WTC11 (cell line): ENCODE measurements at regions not wholly inside any gene's neighbourhood (a gene's known extent, or its start where the extent isn't known, plus 50 kb on each side); places are given as distances from the start of the nearest gene placed in this dataset.

Source experiments
- ATAC-seq: fragments of 200-7000 bp; cut with Tn5 transposase; 2 replicates; pipeline ENCODE4 v1.10.0; 2021; ENCODE audit warnings: mild to moderate bottlenecking, moderate library complexity
- CTCF ChIA-PET: fragments of 300-600 bp; sonication (Branson Sonifier 250); formaldehyde crosslinking; loops from one replicate; lab custom pipeline; 2021; ENCODE audit warnings: antibody characterized with exemption; lab: Charles Lee
- POLR2A ChIA-PET: fragments of 350-600 bp; sonication (Branson Sonifier 250); formaldehyde crosslinking; loops from one replicate; lab custom pipeline; 2021; ENCODE audit warnings: antibody characterized with exemption; lab: Charles Lee
- DNase-seq: peaks from one replicate; pipeline ENCODE4 v3.0.0; 2021; ENCODE audit warnings: low spot score
- H3K27ac Mint-ChIP-seq: 2 replicates; pipeline ENCODE4 v1.8.0; 2021; ENCODE audit warnings: mixed read lengths
- H3K27me3 Mint-ChIP-seq: 2 replicates; pipeline ENCODE4 v1.8.0; 2021; ENCODE audit warnings: low read depth, mild to moderate bottlenecking, moderate library complexity, mixed read lengths
- H3K36me3 Mint-ChIP-seq: 2 replicates; pipeline ENCODE4 v1.8.0; 2021; ENCODE audit warnings: mixed read lengths
- H3K4me1 Mint-ChIP-seq: 2 replicates; pipeline ENCODE4 v1.8.0; 2022; ENCODE audit warnings: mixed read lengths
- H3K4me3 Mint-ChIP-seq: 2 replicates; pipeline ENCODE4 v1.8.0; 2021; ENCODE audit warnings: mild to moderate bottlenecking, moderate library complexity, mixed read lengths
- H3K9me3 Mint-ChIP-seq: 2 replicates; pipeline ENCODE4 v1.8.0; 2021; ENCODE audit warnings: mixed read lengths
- CREB1 ChIP-seq: sonication (generic); formaldehyde crosslinking; IDR thresholded peaks from 2 replicates; pipeline ENCODE4 v1.8.0; 2023; ENCODE audit warnings: mild to moderate bottlenecking, missing genetic modification reagents
- ELF4 ChIP-seq: sonication (generic); formaldehyde crosslinking; IDR thresholded peaks from 2 replicates; pipeline ENCODE4 v1.8.1; 2022; ENCODE audit warnings: low read depth, mild to moderate bottlenecking, moderate library complexity, missing genetic modification reagents
- GRHL2 ChIP-seq: fragments of 250-450 bp; sonication (Bioruptor Pico); IDR thresholded peaks from 2 replicates; pipeline ENCODE4 v1.8.0; 2022; ENCODE audit warnings: mild to moderate bottlenecking, moderate library complexity; ENCODE audit not compliant: insufficient replicate concordance, severe bottlenecking
- GTF2I ChIP-seq: fragments of 250-450 bp; sonication (Bioruptor Pico); conservative IDR thresholded peaks from 2 replicates; pipeline ENCODE4 v1.4.0; 2021; ENCODE audit warnings: mild to moderate bottlenecking
- HMGA2 ChIP-seq: fragments of 250-450 bp; sonication (Bioruptor Pico); IDR thresholded peaks from 2 replicates; pipeline ENCODE4 v1.4.0; 2021; ENCODE audit warnings: mild to moderate bottlenecking, moderate library complexity
- MAX ChIP-seq: sonication (generic); formaldehyde crosslinking; IDR thresholded peaks from 2 replicates; pipeline ENCODE4 v1.8.0; 2022; ENCODE audit warnings: mild to moderate bottlenecking, missing genetic modification reagents
- MYBL2 ChIP-seq: sonication (generic); formaldehyde crosslinking; IDR thresholded peaks from 2 replicates; pipeline ENCODE4 v1.8.1; 2023; ENCODE audit warnings: mild to moderate bottlenecking, moderate library complexity, missing genetic modification reagents
- NFYB ChIP-seq: sonication (generic); formaldehyde crosslinking; conservative IDR thresholded peaks from 2 replicates; pipeline ENCODE4 v1.8.0; 2022; ENCODE audit warnings: low read depth, missing genetic modification reagents
- NR2C2 ChIP-seq: sonication (generic); formaldehyde crosslinking; IDR thresholded peaks from 2 replicates; pipeline ENCODE4 v1.8.0; 2022; ENCODE audit warnings: mild to moderate bottlenecking, missing genetic modification reagents
- OVOL2 ChIP-seq: fragments of 250-450 bp; sonication (Bioruptor Pico); IDR thresholded peaks from 2 replicates; pipeline ENCODE4 v1.9.0; 2021; ENCODE audit warnings: mild to moderate bottlenecking, borderline replicate concordance
- TCF7 ChIP-seq: sonication (generic); formaldehyde crosslinking; IDR thresholded peaks from 2 replicates; pipeline ENCODE4 v1.8.0; 2022; ENCODE audit warnings: mild to moderate bottlenecking, low read depth, missing genetic modification reagents, moderate library complexity
- TEAD1 ChIP-seq: sonication (generic); formaldehyde crosslinking; IDR thresholded peaks from 2 replicates; pipeline ENCODE4 v1.8.0; 2022; ENCODE audit warnings: mild to moderate bottlenecking, missing genetic modification reagents
- ZBTB43 ChIP-seq: sonication (generic); formaldehyde crosslinking; IDR thresholded peaks from 2 replicates; pipeline ENCODE4 v1.8.1; 2023; ENCODE audit warnings: mild to moderate bottlenecking, missing genetic modification reagents
- ZNF219 ChIP-seq: sonication (generic); formaldehyde crosslinking; IDR thresholded peaks from 2 replicates; pipeline ENCODE4 v1.8.0; 2023; ENCODE audit warnings: missing genetic modification reagents, mild to moderate bottlenecking, borderline replicate concordance
- ZNF232 ChIP-seq: sonication (generic); formaldehyde crosslinking; IDR thresholded peaks from 2 replicates; pipeline ENCODE4 v1.8.0; 2022; ENCODE audit warnings: mild to moderate bottlenecking, missing genetic modification reagents
- TF ChIP-seq, protein P1 (sequence below): sonication (generic); formaldehyde crosslinking; IDR thresholded peaks from 2 replicates; pipeline ENCODE4 v1.8.1; 2022; ENCODE audit warnings: mild to moderate bottlenecking, missing genetic modification reagents, moderate library complexity, borderline replicate concordance
- TF ChIP-seq, protein P2 (sequence below): sonication (generic); formaldehyde crosslinking; IDR thresholded peaks from 2 replicates; pipeline ENCODE4 v1.8.1; 2023; ENCODE audit warnings: mild to moderate bottlenecking, missing genetic modification reagents, borderline replicate concordance
- TF ChIP-seq, protein P3 (sequence below): sonication (generic); formaldehyde crosslinking; IDR thresholded peaks from 2 replicates; pipeline ENCODE4 v1.8.0; 2022; ENCODE audit warnings: missing genetic modification reagents
- TF ChIP-seq, protein P4 (sequence below): sonication (generic); formaldehyde crosslinking; IDR thresholded peaks from 2 replicates; pipeline ENCODE4 v1.8.1; 2022; ENCODE audit warnings: low read depth, mild to moderate bottlenecking, moderate library complexity, missing genetic modification reagents, borderline replicate concordance
- TF ChIP-seq, protein P5 (sequence below): sonication (generic); formaldehyde crosslinking; IDR thresholded peaks from 2 replicates; pipeline ENCODE4 v1.8.1; 2023; ENCODE audit warnings: mild to moderate bottlenecking, missing genetic modification reagents
- TF ChIP-seq, protein P6 (sequence below): sonication (generic); formaldehyde crosslinking; IDR thresholded peaks from 2 replicates; pipeline ENCODE4 v1.8.1; 2023; ENCODE audit warnings: mild to moderate bottlenecking, moderate library complexity, missing genetic modification reagents

DNA sequence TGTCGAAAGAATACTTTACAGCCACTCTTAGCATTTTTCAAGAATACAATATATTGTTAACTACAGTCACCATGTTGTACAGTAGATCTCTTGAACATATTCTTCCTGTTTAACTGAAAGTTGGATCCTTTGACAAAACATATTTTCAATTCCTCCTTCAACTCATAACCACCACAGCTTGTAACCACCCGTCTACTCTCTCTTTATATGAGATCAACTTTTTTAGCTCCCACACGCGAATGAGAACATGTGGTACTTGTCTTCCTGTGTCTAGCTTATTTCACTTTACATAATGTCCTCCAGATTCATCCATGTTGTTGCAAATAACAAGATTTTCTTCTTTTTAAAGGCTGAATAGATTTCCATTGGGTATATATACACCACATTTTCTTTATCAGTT, 338.3 kb upstream of the IGFBP7 start (continued):
- TF ChIP-seq, protein P1, sequence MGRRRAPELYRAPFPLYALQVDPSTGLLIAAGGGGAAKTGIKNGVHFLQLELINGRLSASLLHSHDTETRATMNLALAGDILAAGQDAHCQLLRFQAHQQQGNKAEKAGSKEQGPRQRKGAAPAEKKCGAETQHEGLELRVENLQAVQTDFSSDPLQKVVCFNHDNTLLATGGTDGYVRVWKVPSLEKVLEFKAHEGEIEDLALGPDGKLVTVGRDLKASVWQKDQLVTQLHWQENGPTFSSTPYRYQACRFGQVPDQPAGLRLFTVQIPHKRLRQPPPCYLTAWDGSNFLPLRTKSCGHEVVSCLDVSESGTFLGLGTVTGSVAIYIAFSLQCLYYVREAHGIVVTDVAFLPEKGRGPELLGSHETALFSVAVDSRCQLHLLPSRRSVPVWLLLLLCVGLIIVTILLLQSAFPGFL (CRISPR knock-in tag): no peak

GRCh38 chr4:57446266-57446665, 336.1 kb upstream of the IGFBP7 start:
- CTCF ChIA-PET: no interaction called here
- H3K36me3 Mint-ChIP-seq: peaks cover 3% of the 10 kb centered on the region; the same call in 1 of the 2 replicates

More at GRCh38 chr4:57446266-57446665, 336.1 kb upstream of the IGFBP7 start:
- DNase-seq (no peak), ATAC-seq (no peak)
- Mint-ChIP-seq H3K4me1 (peaks cover 2% of the 10 kb centered on the region; the same call in 1 of the 2 replicates), H3K9me3 (peaks cover 20% of the 10 kb centered on the region), H3K27ac (no peak overlapping the region), H3K4me3 (no peak overlapping the region), H3K27me3 (no peaks in the 10 kb centered on the region)
- POLR2A ChIA-PET: no interaction called here
- no peak for TF ChIP-seq GRHL2
- TF ChIP-seq, protein P2, sequence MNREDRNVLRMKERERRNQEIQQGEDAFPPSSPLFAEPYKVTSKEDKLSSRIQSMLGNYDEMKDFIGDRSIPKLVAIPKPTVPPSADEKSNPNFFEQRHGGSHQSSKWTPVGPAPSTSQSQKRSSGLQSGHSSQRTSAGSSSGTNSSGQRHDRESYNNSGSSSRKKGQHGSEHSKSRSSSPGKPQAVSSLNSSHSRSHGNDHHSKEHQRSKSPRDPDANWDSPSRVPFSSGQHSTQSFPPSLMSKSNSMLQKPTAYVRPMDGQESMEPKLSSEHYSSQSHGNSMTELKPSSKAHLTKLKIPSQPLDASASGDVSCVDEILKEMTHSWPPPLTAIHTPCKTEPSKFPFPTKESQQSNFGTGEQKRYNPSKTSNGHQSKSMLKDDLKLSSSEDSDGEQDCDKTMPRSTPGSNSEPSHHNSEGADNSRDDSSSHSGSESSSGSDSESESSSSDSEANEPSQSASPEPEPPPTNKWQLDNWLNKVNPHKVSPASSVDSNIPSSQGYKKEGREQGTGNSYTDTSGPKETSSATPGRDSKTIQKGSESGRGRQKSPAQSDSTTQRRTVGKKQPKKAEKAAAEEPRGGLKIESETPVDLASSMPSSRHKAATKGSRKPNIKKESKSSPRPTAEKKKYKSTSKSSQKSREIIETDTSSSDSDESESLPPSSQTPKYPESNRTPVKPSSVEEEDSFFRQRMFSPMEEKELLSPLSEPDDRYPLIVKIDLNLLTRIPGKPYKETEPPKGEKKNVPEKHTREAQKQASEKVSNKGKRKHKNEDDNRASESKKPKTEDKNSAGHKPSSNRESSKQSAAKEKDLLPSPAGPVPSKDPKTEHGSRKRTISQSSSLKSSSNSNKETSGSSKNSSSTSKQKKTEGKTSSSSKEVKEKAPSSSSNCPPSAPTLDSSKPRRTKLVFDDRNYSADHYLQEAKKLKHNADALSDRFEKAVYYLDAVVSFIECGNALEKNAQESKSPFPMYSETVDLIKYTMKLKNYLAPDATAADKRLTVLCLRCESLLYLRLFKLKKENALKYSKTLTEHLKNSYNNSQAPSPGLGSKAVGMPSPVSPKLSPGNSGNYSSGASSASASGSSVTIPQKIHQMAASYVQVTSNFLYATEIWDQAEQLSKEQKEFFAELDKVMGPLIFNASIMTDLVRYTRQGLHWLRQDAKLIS (CRISPR knock-in tag): no peak
- TF ChIP-seq, protein P3, sequence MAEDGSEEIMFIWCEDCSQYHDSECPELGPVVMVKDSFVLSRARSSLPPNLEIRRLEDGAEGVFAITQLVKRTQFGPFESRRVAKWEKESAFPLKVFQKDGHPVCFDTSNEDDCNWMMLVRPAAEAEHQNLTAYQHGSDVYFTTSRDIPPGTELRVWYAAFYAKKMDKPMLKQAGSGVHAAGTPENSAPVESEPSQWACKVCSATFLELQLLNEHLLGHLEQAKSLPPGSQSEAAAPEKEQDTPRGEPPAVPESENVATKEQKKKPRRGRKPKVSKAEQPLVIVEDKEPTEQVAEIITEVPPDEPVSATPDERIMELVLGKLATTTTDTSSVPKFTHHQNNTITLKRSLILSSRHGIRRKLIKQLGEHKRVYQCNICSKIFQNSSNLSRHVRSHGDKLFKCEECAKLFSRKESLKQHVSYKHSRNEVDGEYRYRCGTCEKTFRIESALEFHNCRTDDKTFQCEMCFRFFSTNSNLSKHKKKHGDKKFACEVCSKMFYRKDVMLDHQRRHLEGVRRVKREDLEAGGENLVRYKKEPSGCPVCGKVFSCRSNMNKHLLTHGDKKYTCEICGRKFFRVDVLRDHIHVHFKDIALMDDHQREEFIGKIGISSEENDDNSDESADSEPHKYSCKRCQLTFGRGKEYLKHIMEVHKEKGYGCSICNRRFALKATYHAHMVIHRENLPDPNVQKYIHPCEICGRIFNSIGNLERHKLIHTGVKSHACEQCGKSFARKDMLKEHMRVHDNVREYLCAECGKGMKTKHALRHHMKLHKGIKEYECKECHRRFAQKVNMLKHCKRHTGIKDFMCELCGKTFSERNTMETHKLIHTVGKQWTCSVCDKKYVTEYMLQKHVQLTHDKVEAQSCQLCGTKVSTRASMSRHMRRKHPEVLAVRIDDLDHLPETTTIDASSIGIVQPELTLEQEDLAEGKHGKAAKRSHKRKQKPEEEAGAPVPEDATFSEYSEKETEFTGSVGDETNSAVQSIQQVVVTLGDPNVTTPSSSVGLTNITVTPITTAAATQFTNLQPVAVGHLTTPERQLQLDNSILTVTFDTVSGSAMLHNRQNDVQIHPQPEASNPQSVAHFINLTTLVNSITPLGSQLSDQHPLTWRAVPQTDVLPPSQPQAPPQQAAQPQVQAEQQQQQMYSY: no peak
- TF ChIP-seq ZBTB43 (CRISPR knock-in tag): no peak
- TF ChIP-seq MYBL2 (CRISPR knock-in tag): no peak
- TF ChIP-seq, protein P4, sequence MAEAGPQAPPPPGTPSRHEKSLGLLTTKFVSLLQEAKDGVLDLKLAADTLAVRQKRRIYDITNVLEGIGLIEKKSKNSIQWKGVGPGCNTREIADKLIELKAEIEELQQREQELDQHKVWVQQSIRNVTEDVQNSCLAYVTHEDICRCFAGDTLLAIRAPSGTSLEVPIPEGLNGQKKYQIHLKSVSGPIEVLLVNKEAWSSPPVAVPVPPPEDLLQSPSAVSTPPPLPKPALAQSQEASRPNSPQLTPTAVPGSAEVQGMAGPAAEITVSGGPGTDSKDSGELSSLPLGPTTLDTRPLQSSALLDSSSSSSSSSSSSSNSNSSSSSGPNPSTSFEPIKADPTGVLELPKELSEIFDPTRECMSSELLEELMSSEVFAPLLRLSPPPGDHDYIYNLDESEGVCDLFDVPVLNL (CRISPR knock-in tag): no peak
- TF ChIP-seq OVOL2 (CRISPR knock-in tag): no peak
- no peak for TF ChIP-seq GTF2I (CRISPR knock-in tag)
- TF ChIP-seq ZNF232 (CRISPR knock-in tag): no peak
- no peak for TF ChIP-seq NR2C2 (CRISPR knock-in tag)
- no peak for TF ChIP-seq CREB1 (CRISPR knock-in tag)
- no peak for TF ChIP-seq NFYB (CRISPR knock-in tag)
- TF ChIP-seq, protein P5, sequence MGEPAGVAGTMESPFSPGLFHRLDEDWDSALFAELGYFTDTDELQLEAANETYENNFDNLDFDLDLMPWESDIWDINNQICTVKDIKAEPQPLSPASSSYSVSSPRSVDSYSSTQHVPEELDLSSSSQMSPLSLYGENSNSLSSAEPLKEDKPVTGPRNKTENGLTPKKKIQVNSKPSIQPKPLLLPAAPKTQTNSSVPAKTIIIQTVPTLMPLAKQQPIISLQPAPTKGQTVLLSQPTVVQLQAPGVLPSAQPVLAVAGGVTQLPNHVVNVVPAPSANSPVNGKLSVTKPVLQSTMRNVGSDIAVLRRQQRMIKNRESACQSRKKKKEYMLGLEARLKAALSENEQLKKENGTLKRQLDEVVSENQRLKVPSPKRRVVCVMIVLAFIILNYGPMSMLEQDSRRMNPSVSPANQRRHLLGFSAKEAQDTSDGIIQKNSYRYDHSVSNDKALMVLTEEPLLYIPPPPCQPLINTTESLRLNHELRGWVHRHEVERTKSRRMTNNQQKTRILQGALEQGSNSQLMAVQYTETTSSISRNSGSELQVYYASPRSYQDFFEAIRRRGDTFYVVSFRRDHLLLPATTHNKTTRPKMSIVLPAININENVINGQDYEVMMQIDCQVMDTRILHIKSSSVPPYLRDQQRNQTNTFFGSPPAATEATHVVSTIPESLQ: no peak
- no peak for TF ChIP-seq ELF4 (CRISPR knock-in tag)
- TF ChIP-seq ZNF219 (CRISPR knock-in tag): no peak
- TF ChIP-seq, protein P6, sequence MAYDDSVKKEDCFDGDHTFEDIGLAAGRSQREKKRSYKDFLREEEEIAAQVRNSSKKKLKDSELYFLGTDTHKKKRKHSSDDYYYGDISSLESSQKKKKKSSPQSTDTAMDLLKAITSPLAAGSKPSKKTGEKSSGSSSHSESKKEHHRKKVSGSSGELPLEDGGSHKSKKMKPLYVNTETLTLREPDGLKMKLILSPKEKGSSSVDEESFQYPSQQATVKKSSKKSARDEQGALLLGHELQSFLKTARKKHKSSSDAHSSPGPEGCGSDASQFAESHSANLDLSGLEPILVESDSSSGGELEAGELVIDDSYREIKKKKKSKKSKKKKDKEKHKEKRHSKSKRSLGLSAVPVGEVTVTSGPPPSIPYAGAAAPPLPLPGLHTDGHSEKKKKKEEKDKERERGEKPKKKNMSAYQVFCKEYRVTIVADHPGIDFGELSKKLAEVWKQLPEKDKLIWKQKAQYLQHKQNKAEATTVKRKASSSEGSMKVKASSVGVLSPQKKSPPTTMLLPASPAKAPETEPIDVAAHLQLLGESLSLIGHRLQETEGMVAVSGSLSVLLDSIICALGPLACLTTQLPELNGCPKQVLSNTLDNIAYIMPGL (CRISPR knock-in tag): no peak
- TF ChIP-seq TEAD1 (CRISPR knock-in tag): no peak
- TF ChIP-seq TCF7: no peak
- no peak for TF ChIP-seq MAX (CRISPR knock-in tag)
- no peak for TF ChIP-seq HMGA2 (CRISPR knock-in tag)
